ENCODE measurements at regions not wholly inside any gene's neighbourhood (a gene's known extent, or its start where the extent isn't known, plus 50 kb on each side); places are given as distances from the start of the nearest gene placed in this dataset.

DNA sequence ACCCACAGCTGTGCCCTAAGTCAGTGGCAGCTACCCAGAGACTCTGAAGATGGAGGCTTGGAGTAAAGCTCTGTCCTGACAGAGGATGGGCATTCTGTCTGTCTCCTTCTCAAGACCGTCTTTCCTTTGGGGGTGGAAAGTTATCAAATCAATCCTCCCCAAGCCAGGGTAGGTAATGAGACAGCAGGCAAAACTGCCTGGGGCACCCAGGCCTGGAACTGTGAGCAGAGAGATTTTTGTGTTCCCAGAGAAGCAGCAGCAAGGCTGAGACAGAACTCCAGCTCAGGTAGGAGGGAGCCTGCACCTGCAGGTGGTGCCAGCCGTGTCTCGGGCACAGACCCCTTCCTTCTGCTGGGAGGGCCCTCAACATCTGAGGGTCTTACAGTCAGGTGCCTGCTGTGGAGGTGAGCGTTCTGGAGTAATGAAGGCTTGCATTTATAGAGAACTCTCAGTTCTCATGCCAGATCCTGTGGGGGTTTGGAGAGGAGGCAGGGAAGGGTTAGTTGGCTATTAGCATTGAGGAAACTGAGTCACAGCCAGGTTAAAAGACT, 95.6 kb downstream of the RIPK4 start:
- no peak for DNase-seq

DNA sequence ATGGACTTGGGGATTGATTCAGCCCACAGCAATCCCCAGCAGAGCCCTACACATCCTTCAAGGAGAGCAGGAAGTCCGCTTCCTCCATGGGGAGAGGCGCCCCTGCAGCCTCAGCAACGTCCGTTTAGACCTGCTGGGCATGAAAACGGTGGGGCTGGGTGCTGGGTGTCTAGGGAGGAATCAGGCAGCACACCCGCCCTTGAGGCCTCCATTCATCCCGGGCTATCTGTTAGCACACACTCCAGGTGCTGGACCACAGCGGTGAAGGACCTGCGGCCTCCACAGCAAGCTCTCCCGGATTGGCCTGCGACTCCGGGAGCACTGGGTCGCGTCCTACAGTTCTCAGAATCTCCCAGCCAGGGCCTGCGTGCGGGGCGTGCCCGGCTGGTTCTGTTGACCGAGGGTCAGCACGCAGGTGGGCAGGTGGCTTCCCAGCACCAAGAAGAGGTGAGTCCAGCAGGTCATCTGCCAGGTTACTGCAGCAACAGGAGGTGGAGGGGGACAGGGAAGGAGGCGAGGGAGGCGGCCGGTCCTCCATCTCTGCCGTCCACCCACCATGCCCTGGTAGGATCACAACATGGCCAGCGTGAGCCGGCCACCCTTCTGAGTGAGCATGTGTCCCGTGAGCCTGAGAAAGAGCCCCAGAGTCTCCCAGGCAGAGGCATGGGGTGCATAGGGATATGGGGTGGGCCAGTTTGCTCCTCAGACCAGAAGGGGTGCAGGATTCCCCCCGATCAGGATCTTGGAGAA, 96.6 kb downstream of the RIPK4 start:
- no peak for DNase-seq

DNA sequence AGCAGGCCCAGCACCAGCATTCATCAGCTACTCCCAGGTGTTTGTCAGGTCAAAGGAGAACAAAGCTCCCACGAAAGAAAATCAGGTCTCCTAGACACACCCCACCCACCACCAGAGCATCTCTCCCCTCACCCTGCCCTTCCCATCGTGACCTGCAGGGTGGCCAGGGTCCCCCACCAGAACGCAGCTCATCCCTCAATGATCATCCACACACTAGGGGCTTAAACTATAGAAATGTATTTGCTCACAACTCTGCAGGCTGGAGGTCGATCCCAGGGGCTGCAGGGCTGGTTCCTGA, 97.4 kb downstream of the RIPK4 start:
- DNase-seq, result no peak

DNA sequence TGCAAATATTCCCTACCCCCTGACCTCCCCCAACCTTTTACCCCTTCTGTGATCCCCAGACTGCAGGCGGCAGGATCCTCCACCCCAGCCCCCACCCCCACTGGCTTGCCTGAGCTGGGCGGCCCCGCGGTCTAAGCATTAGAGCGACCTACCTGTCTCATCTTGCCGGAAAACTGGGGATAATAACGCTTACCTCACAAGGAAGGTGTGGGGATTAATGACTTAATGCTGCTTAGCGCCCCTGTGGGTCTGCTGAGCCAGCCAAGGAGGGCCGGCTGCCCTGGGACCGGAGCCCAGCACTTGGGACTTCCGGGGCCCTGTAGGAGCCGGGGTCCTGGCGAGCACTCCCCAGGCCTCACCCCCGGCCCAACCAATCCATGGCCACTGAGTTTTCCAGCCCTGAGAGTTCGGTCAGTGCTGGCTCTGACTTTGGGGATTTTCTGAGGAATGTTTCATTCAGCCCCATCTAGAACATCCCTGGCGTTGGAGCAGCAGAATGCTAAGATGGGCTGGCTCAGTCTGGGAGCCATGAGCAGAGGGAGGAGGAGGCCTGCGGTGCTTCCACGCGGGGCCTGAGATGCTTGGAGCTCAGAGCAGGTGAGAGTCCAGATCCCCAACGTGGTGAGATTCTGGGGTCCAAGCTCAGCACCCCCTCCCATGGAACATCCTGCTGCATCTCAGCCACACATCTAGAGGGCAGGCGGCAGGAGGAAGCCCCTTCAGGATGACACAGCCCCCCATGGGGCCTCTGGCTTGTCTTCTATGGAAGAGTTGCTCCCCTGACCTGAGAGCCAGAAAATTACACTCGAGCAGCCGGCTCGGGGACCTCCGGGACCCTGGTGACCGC, 97.9 kb downstream of the RIPK4 start:
- no peak for DNase-seq

DNA sequence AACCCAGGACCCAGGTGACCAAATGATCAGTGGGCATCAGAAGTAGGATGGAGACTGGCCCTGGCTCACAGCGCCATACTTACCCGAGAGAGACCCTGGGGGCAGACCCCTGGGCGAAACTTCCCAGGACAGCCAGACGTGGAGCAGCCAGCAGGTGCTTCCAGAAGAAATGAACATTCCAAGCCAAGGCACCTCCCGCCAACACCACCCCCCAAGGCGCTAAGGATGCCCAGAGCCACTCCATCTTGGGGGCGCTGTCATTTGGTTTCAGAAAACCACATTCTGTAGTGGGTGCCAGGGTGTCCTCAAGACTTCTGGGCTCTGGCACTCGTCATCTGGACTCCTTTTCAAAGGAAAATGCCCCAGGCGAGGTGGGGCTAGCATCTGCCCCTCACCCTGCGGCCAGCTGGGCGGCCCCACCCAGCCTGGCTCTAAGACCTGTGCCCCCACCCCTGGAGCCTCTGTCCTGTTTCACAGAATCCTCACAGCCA, 98.8 kb downstream of the RIPK4 start:
- DNase-seq, result no peak

DNA sequence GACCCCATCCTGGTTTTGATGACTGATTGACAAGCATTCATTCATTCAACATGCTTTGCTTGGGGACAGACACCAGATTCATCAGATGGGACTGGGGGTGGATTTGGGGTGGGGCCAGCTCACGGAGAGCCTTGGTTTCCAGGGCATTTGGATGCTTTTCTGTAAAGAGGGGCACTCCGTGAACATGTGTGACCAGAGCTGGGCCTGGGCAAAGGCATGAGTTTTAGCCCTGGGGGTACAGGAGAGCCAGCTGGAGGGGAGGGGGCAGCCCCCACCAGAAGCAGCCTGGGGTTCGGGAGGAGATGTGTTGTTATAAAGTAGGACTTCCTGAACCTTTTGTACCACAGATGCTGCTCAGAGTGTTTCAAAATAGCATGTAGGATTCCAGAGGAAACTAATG, 99.7 kb downstream of the RIPK4 start:
- no peak for DNase-seq

DNA sequence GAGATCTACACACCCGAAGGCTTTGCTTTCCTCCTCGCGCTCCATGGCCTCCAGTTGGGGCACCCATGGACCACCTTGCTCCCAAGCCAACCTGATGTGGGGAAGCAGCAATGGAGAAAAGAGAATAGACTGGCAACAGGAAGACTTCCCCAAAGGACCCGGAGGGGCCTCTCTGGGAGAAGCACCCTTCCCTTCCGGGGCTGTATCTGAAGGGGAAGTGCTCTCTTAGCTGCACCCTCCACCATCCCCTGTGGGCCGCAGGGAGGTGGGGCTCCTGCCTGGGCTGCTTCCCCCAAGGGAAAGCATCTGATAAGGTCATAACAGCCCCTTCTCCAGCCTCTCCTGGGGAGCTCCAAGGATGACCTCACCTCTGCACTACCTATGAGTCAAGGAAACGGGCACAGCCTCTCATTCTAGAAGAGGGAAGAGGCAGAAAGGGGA, 100.2 kb downstream of the RIPK4 start:
- DNase-seq, result no peak

DNA sequence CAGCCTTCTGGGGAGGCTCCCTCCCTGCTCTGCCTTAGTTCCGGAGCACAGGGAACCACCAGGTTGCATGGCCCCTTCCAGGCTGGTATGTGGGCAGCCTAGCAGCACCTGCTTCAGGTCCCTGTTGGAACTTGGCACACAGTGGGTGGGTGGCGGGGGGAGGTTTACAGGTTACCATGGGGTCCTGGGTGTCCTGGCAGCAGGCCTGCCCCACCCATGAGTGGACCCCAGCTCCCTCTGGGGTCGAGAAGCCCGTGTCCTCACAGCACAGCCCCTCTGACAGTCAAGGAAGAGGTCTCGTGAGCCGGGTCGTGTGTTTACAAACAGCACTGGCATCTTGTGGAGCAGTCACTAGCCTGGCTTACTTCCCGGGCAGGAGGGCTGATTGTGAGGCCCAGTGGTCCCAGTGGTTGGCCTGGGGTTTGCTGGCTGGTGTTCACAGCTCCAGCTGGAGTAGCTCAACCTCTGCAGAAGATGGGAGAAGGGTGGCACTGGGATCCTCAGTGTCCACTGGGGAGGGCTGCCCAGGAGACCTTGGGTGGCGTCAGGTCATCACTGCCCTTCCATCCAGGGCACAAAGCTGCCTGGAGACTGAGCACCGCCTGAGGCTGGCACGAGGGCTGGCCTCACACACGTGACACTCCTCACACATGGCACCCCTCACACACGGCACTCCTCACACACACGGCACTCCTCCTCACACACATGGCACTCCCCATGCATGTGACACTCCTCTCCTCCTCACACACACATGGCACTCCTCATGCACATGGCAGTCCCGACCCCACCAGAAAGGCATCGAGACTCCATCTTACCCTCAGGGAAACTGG, 100.9 kb downstream of the RIPK4 start:
- DNase-seq, result no peak

DNA sequence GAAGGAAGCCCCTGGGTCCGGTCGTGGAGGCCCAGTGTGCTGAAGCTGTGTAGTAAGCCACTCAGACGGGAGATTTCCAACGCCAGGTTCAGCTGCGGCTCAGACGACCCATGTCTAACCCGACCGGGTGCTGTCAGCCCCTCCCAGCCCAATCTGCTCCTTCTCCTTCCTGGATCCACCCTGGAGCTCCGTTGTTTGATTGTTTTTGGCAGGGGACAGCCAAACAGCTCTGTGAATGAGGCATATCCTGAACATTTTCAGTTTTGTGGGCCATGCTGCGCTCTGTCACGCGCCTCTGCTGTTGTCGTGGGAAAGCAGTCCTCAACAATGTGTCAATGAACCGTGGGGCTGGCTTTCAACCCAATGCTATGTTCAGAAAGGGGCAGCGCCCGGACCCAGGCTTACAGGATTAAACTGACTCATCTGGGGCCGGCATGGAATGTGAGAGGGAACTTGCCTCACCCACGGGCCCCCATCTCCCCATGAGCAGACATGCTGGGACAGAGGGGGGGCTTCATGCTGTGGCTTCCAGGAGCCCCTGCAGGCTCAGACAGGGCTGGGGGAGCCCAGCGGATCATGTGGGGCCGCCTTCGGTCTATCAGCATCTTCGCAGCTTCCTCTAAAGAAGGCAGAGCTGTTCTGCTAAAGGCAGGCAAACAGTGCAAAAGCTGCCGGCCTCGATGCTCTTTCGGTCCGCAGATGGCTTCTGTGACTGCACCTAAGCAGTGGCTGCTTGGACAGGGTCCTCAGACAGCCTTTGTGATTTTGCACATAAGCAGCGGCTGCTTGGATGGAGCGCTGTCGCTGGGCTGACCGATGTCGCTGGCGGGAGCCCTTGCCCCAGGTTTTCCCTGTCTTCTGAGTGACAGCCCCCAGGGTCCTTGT, 101.7 kb downstream of the RIPK4 start:
- DNase-seq, result no peak

DNA sequence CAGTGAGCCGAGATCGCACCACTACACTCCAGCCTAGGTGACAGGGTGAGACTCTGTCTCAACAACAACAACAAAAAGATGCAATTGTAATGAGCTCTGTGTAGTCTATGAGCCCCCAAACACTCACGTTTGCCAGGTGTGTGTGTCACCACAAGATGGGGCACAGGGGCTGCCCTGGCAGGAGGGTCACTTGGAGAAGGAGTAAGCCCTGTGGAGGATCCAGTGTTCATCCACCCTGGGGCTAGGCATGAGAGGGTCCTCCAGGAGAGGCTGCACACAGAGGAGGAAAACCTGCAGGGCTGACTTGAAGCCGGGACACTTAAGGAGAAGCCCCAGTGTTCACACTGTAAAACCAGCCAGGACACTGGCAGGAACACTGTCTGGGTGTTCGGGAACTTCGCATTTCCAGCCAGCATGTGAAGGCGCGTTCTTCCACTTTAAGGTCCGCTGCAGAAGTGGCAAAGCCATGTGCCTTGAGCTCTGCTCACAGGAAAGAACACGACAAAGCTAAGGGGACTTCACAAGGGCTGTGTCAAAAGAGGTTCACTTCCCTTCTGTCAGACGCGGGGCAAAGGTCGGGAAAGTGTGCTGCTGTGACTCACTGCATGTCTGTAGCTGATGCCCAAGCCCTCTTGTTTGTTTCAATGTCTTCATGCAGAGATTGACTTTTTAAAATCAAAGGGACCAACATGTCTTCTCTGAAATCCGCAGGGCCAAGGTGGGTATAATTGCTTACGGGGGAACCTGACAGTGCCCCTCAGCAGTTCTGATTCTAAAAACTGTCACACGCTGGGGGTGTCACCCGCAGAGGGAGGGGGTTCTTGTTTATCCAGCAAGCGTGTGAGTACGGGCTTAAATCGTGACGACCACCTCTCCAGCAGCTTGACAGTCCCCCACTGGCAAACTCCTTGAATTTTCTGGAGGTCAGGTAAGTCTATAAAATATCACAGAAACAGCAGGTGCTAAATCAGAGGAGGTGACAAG, 102.8 kb downstream of the RIPK4 start:
- no peak for DNase-seq

DNA sequence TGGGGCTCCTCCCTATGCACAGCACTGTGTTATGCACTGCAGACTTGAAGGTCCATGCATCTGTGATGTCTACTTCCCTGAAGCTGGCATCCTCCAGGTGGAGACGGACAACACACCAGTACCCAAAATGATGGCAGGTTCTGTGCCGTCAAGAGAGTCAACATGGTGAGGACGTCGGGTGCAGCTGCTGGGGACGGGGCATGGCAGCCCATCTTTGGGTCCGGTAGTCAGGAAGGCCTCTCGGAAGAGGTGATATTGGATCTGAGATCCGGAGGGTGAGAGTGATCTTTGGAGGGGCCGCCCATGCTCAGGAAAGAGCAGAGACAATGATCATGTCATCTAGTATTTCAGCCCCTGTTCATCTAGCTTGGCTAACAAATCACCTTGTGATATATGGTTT, 104.1 kb downstream of the RIPK4 start:
- no peak for DNase-seq

DNA sequence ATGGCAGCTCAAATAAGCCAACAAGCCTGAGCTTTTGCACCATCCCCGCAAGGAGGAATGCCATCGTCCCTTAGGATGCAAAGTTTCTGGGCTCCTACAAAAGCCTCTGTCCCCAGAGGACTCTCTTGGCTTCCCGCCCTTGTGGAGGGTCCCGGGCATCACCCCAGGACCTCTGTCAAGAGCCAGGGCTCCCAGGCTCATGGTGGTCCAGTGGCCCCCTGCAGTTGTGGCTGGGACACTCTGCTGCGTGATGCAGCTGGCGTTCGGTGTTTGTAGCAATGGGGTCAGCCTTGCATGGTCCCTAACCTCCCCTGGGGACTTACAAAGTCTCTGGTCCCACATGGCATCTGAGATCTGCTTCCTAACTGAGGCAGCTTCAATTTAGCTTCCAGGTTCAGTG, 104.7 kb downstream of the RIPK4 start:
- no peak for DNase-seq

DNA sequence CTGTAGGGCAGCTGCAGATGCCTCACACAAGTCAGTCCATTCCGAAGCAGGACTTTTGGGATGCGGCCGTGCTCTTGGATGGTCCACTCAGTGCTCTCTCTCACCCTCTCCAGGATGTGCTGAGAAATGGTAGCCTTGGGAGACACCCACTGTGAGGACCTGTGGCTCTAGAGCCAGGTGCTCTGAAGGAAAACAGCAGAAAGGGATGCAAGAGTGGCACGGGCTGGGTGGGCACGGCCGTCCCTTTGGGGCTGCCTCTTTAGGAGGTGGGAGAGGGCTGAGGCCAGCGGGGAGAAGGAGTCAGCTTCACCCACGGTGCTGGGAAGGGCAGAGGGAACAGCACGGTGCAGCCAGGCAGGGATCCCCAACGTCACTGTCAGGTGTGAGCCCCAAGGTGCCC, 106.1 kb downstream of the RIPK4 start:
- no peak for DNase-seq

DNA sequence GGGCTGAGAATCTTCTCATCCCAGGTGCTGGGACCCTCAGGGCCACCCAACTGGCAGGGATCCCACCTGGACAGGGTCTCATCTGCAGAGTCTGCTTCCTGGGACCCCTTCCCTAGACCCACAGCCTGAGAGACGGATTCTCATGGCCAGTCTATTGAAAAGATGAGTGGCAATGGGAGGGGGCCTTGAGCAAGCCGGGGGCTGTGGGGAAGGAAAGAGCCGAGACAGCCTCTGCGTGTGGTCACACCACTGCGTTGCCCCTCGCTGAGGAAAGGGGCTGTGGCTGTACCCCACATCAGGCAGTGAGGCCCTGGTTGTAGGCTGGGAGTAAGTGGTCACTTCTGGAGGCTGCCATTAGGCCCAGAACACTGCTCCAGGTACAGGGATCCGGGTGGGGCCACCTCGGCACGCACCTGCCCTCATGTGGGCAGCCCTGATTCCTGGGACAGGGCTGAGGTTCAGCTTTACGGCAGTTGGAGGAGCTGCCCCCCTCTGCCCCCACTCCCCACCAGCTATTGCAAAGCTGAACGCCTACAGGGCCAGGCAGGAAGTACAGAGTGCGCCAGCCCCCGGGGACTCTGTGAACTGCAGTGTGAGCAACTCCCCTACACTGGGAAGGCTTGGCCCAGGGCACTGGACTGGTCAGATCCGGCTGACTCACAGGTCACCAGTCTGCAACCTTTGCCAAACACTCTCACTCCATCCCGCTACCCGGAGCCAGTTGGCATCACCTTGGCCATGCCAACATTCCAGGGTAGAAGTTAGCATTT, 106.9 kb downstream of the RIPK4 start:
- DNase-seq, result no peak

DNA sequence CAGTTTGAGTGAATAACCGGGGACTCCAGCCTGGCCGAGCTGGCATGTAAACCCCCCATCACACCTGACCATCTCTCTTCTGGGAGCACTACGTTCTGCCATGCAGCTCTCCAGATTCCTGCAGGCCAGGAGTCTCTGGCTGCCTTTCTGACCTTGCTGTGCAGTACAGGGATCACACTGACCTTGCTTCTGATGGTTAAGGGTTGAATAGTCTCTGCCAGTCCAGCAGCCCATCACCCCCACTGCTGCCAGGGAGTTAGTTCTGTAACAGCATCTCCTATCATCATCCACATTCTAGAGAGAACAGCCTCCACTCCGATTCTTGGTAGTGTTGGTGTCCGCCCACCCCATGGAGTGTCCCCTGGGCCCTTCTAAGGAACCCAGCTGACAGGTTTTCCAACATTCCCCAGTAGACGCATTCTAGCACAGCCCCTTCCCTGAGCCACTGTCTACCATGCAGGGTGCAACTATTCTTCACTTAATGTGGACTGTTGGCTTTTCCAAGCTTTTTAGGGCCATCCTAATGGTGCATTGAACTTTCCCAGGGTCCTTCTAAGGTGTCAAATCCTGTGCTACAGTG, 109.8 kb downstream of the RIPK4 start:
- DNase-seq, result no peak

DNA sequence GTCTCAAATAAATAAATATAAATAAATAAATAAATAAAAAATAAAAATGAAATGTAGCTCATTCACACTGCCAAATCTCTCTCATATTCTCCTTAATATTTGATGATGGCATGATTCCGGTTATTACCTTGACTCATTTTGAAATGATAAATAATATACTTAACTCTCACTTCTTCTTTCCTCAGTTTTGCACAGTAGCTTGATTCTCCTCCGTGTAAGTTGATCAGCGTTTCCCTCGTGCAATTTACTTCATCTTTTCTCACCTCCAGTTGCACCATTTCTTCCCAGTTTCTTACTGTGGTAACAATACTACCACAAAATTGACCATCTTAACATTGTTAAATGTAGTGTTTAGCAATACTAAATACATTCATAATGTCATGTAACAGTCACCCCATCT, 111.6 kb downstream of the RIPK4 start:
- no peak for DNase-seq

DNA sequence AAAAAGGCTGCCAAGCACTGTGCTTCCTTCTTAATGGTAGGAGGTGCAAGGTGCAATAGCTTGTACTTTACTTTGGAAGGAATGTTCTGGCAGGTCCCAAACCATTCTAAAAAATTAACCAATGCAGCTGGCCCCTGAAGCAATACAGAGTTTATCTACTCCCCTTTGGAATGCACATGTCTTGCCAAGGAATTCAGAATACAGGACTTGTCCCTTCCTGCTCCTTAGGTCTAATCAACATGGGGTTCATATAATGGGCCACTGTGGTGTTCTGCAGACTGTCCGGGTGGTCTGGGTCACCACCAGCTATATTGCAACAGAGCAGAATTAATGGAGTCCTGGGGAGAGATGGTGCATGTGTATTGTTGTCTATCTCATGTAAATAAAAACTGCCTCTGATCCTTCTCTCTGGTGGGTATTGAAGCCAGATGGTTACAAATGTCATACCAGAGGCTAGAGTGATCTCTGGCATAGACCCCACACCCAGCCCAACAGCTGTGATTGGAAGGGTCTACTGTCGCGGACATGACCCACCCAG, 112.8 kb downstream of the RIPK4 start:
- no peak for DNase-seq

DNA sequence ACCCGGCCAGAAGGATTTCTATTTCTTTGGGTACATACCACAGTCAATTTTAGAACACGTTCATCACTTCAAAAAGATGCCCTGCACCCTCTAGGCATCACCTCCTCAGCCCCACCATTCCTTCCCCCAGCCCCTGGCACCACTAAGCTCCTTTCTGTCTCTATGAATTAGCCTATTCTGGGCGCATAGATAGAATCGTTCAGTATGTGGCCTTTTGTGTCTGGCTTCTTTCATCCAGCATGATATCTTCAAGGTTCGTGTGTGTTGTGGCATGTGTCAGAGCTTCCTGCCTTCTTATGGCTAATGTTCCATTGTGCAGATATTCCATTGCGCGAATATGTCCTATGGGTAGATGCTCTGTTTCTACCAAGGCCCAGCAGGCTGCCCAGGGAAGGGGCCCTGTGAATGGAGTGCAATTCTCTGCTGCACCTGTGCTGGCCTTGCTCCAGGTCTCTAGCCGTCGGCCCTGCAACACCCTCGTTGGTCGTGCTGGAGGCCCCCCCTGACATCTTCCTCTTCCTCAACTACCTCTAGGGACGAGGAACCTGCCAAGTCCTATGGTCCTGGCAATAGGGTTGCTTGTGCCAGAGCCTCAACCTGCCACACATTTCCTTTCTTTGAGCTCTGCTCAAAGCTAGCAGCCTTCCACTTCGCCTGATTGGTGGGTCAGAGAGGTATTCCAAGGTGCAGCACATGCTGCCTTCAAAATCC, 113.5 kb downstream of the RIPK4 start:
- no peak for DNase-seq

DNA sequence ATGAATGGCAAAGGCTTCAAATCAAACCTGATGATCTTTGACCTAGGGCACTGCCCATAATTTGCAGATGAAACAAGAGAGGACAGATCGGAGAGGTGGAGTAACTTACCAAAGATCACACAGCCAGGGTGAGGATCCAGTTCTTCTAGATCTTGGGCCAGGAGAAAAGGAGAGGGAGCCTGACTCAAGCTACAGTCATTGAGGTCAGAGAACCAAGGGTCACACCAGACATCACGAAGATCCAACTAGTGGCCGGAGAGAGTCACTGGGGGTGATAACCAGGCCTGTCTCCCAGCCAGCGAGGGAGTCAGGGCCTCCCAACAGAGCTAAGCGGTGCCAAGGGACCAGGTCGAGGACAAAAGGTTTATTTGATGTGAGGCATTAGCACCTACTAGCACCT, 115.0 kb downstream of the RIPK4 start:
- no peak for DNase-seq
